Coronary artery (tissue), 2 donors: ENCODE measurements at regions not wholly inside any gene's neighbourhood (a gene's known extent, or its start where the extent isn't known, plus 50 kb on each side); places are given as distances from the start of the nearest gene placed in this dataset.
A peak's percentile ranks its signal among the peaks of the same experiment; 100 is the strongest.
"Not testable (repeated sequence)": the region's sequence is repeated elsewhere in the genome, so short reads cannot be mapped to it uniquely, and the experiment has no call there.

Source experiments
- DNase-seq: peaks from one replicate; pipeline ENCODE4 v3.0.0-alpha.2; 2017; ENCODE audit warnings: low spot score
- H3K27ac ChIP-seq, 2 donors: fragments of 200-600 bp; sonication (generic); one replicate each; pipeline ENCODE4 v1.5.1; 2016 to 2019
- H3K4me3 ChIP-seq: fragments of 200-600 bp; sonication (generic); 2 replicates; pipeline ENCODE4 v1.5.1; 2016; ENCODE audit warnings: mild to moderate bottlenecking, moderate library complexity
- TF ChIP-seq, protein P1 (sequence below): fragments of 200-600 bp; sonication (generic); IDR thresholded peaks from one replicate; pipeline ENCODE4 v1.5.1; 2019; ENCODE audit warnings: antibody characterized with exemption

DNA sequence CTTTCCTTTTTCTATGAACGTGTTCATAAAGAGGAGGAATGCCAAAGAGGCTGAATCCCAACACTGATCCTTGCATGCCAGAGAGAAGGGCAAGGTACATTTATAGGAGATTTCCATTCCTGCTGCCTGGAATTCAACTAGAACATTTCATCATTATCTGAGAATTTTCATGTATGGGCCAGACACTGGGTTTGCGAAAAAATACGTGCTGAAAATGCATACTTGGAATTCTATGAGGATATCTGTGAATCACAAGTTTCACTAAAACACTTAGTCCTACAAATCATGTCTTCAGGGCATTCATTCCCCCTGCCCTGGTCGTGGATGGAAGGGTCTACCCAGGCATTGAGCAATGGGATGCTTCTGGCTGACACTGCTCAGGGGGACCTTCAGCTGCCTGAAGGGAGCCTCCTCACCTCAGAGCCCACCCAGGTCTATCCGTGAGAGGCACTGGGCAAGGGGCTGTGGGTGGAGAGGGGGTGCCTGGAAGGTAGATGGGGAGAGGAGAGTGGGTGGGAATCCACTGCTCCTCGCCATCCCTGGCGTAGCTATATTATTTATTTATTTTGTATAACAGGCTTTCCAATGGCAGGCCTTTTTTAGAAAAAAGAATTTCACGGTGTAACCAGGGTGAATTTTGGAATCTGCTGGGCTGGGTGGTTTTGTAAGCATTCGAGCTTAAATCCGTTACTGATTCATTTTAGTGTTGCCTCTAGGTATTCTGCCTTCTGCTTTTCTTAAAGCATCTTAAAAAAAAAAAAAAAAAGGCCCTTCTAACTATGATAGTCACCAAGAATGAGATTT lies 560.6 kb upstream of the ID2 start:
- TF ChIP-seq, protein P1, sequence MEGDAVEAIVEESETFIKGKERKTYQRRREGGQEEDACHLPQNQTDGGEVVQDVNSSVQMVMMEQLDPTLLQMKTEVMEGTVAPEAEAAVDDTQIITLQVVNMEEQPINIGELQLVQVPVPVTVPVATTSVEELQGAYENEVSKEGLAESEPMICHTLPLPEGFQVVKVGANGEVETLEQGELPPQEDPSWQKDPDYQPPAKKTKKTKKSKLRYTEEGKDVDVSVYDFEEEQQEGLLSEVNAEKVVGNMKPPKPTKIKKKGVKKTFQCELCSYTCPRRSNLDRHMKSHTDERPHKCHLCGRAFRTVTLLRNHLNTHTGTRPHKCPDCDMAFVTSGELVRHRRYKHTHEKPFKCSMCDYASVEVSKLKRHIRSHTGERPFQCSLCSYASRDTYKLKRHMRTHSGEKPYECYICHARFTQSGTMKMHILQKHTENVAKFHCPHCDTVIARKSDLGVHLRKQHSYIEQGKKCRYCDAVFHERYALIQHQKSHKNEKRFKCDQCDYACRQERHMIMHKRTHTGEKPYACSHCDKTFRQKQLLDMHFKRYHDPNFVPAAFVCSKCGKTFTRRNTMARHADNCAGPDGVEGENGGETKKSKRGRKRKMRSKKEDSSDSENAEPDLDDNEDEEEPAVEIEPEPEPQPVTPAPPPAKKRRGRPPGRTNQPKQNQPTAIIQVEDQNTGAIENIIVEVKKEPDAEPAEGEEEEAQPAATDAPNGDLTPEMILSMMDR, result no peak
- Histone ChIP-seq H3K4me3 (no peak overlapping the region), H3K27ac (no peak overlapping the region)
- no peak for DNase-seq

DNA sequence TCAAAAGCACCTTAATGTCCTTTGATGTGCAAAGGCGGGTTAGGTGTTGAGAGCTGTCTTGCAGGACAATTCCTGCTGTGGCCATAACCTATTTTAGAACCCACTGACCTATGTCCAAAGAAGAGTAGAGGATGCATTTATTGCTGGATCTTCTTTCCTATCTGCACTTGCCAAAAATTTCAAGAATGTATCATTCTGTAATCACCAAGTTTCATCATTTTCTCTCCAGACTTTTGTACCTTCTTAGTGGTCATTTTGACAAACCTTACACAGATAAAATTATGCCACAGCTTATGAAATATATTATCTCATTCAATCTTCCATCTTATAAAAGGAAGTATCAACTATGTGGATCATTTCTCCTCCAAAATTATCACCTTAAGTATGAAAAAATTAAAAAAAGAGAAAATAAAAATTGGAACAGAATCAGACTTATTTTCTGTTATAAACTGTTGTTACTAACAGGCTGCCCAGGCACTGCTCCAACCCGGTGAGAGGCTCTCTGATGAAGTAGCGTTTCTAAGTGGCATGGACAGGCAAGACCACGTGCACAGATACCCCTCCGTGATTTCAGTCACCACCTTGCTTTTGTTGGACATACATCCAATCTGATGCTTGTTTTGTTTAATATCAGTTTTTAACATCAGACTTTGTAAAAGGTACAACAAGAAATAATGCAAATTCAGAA lies 559.9 kb upstream of the ID2 start:
- Histone ChIP-seq H3K4me3 (no peak overlapping the region), H3K27ac (no peak overlapping the region)
- TF ChIP-seq, protein P1, result no peak
- no peak for DNase-seq

DNA sequence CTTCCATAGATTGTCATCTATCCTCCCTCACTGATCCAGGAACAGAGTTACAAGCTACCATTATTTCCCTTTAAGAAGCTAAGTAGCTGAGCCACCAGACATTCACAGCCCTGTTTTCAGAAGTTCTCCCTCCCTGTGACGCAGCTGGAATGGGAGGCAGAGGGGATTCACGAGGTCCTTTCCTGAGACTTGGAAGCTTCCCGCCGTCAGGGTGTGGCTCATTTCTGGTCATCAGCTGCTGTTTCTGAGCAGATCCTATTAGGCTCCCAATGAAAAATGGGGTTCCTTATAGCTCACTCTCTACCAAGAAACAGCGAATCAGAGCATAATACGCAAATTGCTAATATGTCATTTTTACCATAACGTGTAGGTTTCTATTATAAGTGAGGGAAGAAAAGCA lies 559.3 kb upstream of the ID2 start:
- Histone ChIP-seq H3K27ac (no peak overlapping the region), H3K4me3 (no peak overlapping the region)
- no peak for DNase-seq
- TF ChIP-seq, protein P1, result no peak

DNA sequence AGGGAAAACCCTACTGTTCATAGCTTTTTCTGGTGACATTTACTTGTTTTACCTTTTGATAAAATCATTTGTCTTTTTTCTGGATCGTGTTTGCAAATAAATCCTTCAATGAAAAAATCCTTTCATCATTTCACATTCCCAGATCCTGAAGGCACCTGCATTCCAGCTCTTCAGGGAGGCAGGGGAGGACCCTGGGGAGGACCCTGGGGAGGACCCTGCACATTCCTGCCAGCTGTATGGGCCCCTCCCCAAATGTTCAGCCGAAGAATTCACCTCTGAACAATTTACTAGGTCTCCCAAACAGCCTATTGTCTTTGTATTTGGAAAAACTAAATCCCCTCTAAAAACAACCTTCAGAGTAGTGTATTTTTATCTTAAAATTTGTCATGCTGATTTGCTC lies 558.4 kb upstream of the ID2 start:
- no peak for DNase-seq
- no peak overlapping the region for H3K27ac ChIP-seq
- TF ChIP-seq, protein P1, result no peak

DNA sequence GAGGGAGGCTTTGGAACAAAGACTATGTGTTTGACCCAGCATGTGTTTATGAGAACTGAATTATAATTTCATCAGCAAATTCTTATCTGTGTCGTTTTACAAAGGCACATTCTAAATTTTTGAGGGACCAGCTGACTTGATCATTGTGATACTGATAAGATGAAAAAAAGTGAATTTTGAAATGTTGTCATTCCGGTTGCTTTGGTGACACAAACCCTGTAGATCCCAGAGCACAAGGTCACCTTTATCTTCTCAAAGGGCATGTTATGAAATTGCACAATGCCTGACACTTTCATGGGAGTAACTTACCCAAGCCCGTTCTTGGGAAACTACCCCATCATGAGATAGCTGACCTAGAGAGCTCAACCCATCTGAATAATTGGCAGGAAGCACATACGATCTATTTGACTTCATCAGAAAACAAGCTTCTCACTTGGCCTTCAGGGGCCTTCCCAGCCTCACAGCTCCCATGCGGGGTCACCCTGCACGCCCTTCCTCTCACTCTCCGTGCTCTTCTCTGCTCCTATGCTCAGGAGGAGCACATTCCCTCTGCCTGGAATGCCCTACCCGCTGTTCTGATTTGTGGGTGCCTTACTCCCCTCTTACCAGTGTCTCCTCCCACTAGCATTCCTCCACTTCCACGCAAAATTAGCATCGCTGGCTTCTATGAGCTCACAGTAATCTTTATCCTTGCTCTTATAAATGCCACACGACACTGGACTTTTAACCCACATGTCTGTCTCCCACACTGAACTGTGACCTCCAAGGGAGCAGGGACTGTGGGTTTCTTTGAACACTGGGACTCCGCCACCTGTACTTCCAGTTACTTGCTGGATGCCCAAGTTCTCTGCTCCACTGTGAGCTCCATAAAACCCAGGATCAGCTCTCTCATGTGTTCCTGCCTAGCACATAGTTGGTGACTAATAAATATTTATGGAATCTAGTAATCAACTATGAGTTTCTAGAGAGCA lies 555.8 kb upstream of the ID2 start:
- H3K4me3 ChIP-seq, result no peak overlapping the region
- TF ChIP-seq, protein P1, result no peak
- DNase-seq, result no peak
- H3K27ac ChIP-seq, result peak overlapping the region in 1 of 2 donors; percentile 42

More for the DNA sequence above, 558.4 kb upstream of the ID2 start:
- H3K4me3 ChIP-seq, result no peak overlapping the region

DNA sequence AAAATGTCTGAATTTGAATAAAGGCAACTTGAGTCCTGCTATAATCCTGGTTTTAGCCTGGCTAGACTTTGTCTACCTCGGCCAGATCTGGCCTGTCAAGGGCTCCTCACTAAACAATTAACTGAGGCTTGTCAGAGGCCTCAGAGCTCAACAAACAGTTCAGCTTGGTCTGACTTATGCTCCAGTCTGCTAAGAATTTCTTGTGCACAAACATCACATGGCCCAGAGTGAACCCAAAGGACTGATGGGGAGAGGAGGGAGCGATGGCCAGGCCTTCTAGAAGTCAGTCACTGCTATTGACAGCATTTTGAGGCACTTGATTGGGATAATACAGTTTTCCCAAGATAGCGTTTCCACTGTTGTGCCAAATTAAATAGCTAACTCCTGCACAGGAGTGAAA lies 555.1 kb upstream of the ID2 start:
- no peak for DNase-seq
- TF ChIP-seq, protein P1, result no peak
- H3K27ac ChIP-seq, result peak overlapping the region in 1 of 2 donors; percentile 42
- no peak overlapping the region for H3K4me3 ChIP-seq

DNA sequence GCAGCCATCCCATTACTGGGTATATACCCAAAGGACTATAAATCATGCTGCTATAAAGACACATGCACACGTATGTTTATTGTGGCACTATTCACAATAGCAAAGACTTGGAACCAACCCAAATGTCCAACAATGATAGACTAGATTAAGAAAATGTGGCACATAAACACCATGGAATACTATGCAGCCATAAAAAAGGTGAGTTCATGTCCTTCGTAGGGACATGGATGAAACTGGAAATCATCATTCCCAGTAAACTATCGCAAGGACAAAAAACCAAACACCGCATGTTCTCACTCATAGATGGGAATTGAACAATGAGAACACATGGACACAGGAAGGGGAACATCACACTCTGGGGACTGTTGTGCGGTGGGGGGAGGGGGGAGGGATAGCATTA lies 550.4 kb upstream of the ID2 start:
- H3K27ac ChIP-seq, H3K4me3 ChIP-seq, DNase-seq: not testable (repeated sequence)
